Kidney epithelial cell (primary cell): ENCODE measurements at regions not wholly inside any gene's neighbourhood (a gene's known extent, or its start where the extent isn't known, plus 50 kb on each side); places are given as distances from the start of the nearest gene placed in this dataset.

ENCODE experiments used
- DNase-seq: peaks from one replicate; pipeline ENCODE4 v3.0.0-alpha.2; 2010; ENCODE audit warnings: low read depth
- H3K27me3 ChIP-seq: 2 replicates; pipeline ENCODE4 v1.6.0; 2011; ENCODE audit warnings: low read length; ENCODE audit not compliant: control insufficient read depth, insufficient read depth
- H3K36me3 ChIP-seq: 2 replicates; pipeline ENCODE4 v1.5.1; 2011; ENCODE audit warnings: low read length; ENCODE audit not compliant: control insufficient read depth, insufficient read depth
- H3K4me3 ChIP-seq: 2 replicates; pipeline ENCODE4 v1.5.1; 2011; ENCODE audit warnings: low read depth, mild to moderate bottlenecking, control low read depth, low read length
- CTCF ChIP-seq: IDR thresholded peaks from 2 replicates; pipeline ENCODE4 v1.5.1; 2011; ENCODE audit warnings: mild to moderate bottlenecking, moderate library complexity, low read length, control low read depth, inconsistent platforms; ENCODE audit not compliant: insufficient read depth, poor library complexity, severe bottlenecking

GRCh38 chr4:149175549-149175948 lies 640.1 kb downstream of the IQCM start:
- no peak for DNase-seq
- no peak for TF ChIP-seq CTCF

GRCh38 chr4:149173241-149174013 lies 642.2 kb downstream of the IQCM start:
- H3K36me3 ChIP-seq, result no peaks in the 10 kb centered on the region
- no peak for DNase-seq
- no peaks in the 10 kb centered on the region for H3K27me3 ChIP-seq
- no peak overlapping the region for H3K4me3 ChIP-seq
- TF ChIP-seq CTCF, result no peak

More at GRCh38 chr4:149175549-149175948, 640.1 kb downstream of the IQCM start:
- no peaks in the 10 kb centered on the region for H3K27me3 ChIP-seq
- no peak overlapping the region for H3K4me3 ChIP-seq
- H3K36me3 ChIP-seq, result no peaks in the 10 kb centered on the region

GRCh38 chr4:149168645-149169044 lies 647.0 kb downstream of the IQCM start:
- no peak for DNase-seq
- no peak overlapping the region for H3K4me3 ChIP-seq
- no peak for TF ChIP-seq CTCF
- no peaks in the 10 kb centered on the region for H3K36me3 ChIP-seq
- no peaks in the 10 kb centered on the region for H3K27me3 ChIP-seq

- no peak for TF ChIP-seq CTCF
- no peak for DNase-seq
- no peaks in the 10 kb centered on the region for H3K36me3 ChIP-seq
- H3K27me3 ChIP-seq, result no peaks in the 10 kb centered on the region
- H3K4me3 ChIP-seq, result no peak overlapping the region
Observed at GRCh38 chr4:149166876-149167275, 648.8 kb downstream of the IQCM start.

- DNase-seq, result no peak
- H3K4me3 ChIP-seq, result no peak overlapping the region
- no peak for TF ChIP-seq CTCF
Observed at GRCh38 chr4:149166365-149166764, 649.3 kb downstream of the IQCM start.

GRCh38 chr4:149164282-149164681 lies 651.4 kb downstream of the IQCM start:
- DNase-seq, result no peak

More at GRCh38 chr4:149166365-149166764, 649.3 kb downstream of the IQCM start:
- Histone ChIP-seq H3K27me3 (no peaks in the 10 kb centered on the region), H3K36me3 (no peaks in the 10 kb centered on the region)

More at GRCh38 chr4:149164282-149164681, 651.4 kb downstream of the IQCM start:
- TF ChIP-seq CTCF, result no peak
- H3K27me3 ChIP-seq, result no peaks in the 10 kb centered on the region
- H3K4me3 ChIP-seq, result no peak overlapping the region
- no peaks in the 10 kb centered on the region for H3K36me3 ChIP-seq
